ENCODE measurements at regions not wholly inside any gene's neighbourhood (a gene's known extent, or its start where the extent isn't known, plus 50 kb on each side); places are given as distances from the start of the nearest gene placed in this dataset.

DNA sequence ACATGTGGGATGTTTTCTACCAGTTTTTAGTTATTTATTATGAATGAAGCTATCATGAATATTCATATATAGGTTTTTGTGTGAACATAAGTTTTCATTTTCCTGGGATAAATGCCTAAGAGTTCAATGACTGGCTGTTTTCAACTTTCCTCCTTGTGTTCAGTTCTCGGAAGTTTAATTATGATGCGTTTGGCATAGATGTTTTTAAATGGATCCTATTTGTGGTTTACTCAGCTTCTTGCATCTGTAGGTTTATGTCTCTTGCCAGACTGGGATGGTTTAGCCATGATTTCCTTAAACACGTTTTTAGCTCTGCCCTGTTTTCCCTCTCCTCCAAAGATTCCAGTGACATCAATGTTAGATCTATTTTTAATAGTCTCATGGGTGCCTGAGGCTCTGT lies 411.1 kb upstream of the CDH4 start:
- no peak overlapping the region for H2BK15ac ChIP-seq (ENCODE audit: low read length)
- H2AFZ ChIP-seq (ENCODE audit: low read length): no peak overlapping the region
- no peak for DNase-seq (ENCODE audit: low spot score)
- no peak overlapping the region for H3K27ac ChIP-seq (replicated peaks; ENCODE audit: low read length)
- no peaks in the 10 kb centered on the region for H3K79me1 ChIP-seq (ENCODE audit: low read depth, low read length)
- H3K14ac ChIP-seq (ENCODE audit: low read length): no peak overlapping the region
- H3K4me1 ChIP-seq (ENCODE audit: control insufficient read depth in 2 of 2, insufficient read depth in 1 of 2, low read depth in 1 of 2, low read length in 2 of 2): no peaks in the 10 kb centered on the region
- no peaks in the 10 kb centered on the region for H3K36me3 ChIP-seq (replicated peaks in 1 of 2; ENCODE audit: control insufficient read depth in 2 of 2, insufficient read depth in 2 of 2, low read length in 2 of 2)
- H3K9ac ChIP-seq (ENCODE audit: low read depth, low read length, poor library complexity): no peak overlapping the region
- no peak overlapping the region for H3K4me2 ChIP-seq (ENCODE audit: insufficient read depth, low read length, poor library complexity, severe bottlenecking)
- no peak overlapping the region for H2AK5ac ChIP-seq (ENCODE audit: low read depth, low read length)
- no peak overlapping the region for H2BK5ac ChIP-seq (ENCODE audit: low read length)
- no peak overlapping the region for H4K91ac ChIP-seq (ENCODE audit: low read depth, low read length, poor library complexity)
- H4K8ac ChIP-seq (ENCODE audit: low read depth, low read length): no peak overlapping the region
- no peak overlapping the region for H3K4me3 ChIP-seq (ENCODE audit: low read length in 2 of 2)
- H3K4ac ChIP-seq (ENCODE audit: low read length): no peak overlapping the region
- H2BK12ac ChIP-seq (ENCODE audit: low read length): no peak overlapping the region
- no peak overlapping the region for H2BK120ac ChIP-seq (ENCODE audit: low read depth, low read length)
- no CpG with 5 or more reads among the region's 3 CpGs for WGBS, 2 donors (ENCODE audit: extremely low coverage in 2 of 2, insufficient read length in 2 of 2, insufficient replicate concordance in 1 of 2)
- no peak overlapping the region for H3K18ac ChIP-seq (ENCODE audit: low read length)
- no peak overlapping the region for H3K23ac ChIP-seq (ENCODE audit: low read depth, low read length, poor library complexity)
- no peaks in the 10 kb centered on the region for H3K9me3 ChIP-seq (replicated peaks in 1 of 2; ENCODE audit: control insufficient read depth in 2 of 2, insufficient read depth in 1 of 2, low read depth in 1 of 2, low read length in 2 of 2)
- H3K27me3 ChIP-seq (ENCODE audit: control insufficient read depth in 3 of 3, insufficient read depth in 3 of 3, low read depth in 1 of 3, low read length in 3 of 3): no peaks in the 10 kb centered on the region

DNA sequence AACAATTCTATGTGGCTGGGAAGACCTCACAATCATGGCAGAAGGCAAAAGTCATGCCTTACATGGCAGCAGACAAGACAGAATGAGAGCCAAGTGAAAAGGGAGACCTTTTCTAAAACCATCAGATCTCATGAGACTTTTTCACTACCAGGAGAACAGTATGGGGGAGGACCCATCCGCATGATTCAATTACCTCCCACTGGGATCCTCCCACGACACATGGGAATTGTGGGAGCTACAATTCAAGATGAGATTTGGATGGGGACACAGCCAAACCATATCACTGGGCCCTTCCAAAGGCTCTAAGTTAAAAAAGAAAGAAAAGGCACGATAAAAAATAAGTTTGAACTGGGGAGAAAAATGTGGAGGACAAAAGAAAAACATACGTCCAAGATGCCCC lies 406.9 kb upstream of the CDH4 start:
- Histone ChIP-seq H2BK12ac (ENCODE audit: low read length) (no peak overlapping the region), H3K79me1 (ENCODE audit: low read depth, low read length) (no peaks in the 10 kb centered on the region), H3K4me3 (ENCODE audit: low read length in 2 of 2) (no peak overlapping the region), H2AK5ac (ENCODE audit: low read depth, low read length) (no peak overlapping the region), H3K14ac (ENCODE audit: low read length) (no peak overlapping the region), H3K4me2 (ENCODE audit: insufficient read depth, low read length, poor library complexity, severe bottlenecking) (no peak overlapping the region), H3K27ac (replicated peaks; ENCODE audit: low read length) (no peak overlapping the region), H2BK5ac (ENCODE audit: low read length) (no peak overlapping the region), H2BK120ac (ENCODE audit: low read depth, low read length) (no peak overlapping the region), H4K8ac (ENCODE audit: low read depth, low read length) (no peak overlapping the region), H3K23ac (ENCODE audit: low read depth, low read length, poor library complexity) (no peak overlapping the region), H3K9ac (ENCODE audit: low read depth, low read length, poor library complexity) (no peak overlapping the region), H2BK15ac (ENCODE audit: low read length) (no peak overlapping the region), H3K4ac (ENCODE audit: low read length) (no peak overlapping the region), H3K4me1 (ENCODE audit: control insufficient read depth in 2 of 2, insufficient read depth in 1 of 2, low read depth in 1 of 2, low read length in 2 of 2) (no peaks in the 10 kb centered on the region), H3K36me3 (replicated peaks in 1 of 2; ENCODE audit: control insufficient read depth in 2 of 2, insufficient read depth in 2 of 2, low read length in 2 of 2) (no peaks in the 10 kb centered on the region), H2AFZ (ENCODE audit: low read length) (no peak overlapping the region), H3K9me3 (replicated peaks in 1 of 2; ENCODE audit: control insufficient read depth in 2 of 2, insufficient read depth in 1 of 2, low read depth in 1 of 2, low read length in 2 of 2) (no peaks in the 10 kb centered on the region), H3K18ac (ENCODE audit: low read length) (no peak overlapping the region), H4K91ac (ENCODE audit: low read depth, low read length, poor library complexity) (no peak overlapping the region), H3K27me3 (ENCODE audit: control insufficient read depth in 3 of 3, insufficient read depth in 3 of 3, low read depth in 1 of 3, low read length in 3 of 3) (no peaks in the 10 kb centered on the region)
- no CpG with 5 or more reads among the region's 4 CpGs for WGBS, 2 donors (ENCODE audit: extremely low coverage in 2 of 2, insufficient read length in 2 of 2, insufficient replicate concordance in 1 of 2)
- no peak for DNase-seq (ENCODE audit: low spot score)

DNA sequence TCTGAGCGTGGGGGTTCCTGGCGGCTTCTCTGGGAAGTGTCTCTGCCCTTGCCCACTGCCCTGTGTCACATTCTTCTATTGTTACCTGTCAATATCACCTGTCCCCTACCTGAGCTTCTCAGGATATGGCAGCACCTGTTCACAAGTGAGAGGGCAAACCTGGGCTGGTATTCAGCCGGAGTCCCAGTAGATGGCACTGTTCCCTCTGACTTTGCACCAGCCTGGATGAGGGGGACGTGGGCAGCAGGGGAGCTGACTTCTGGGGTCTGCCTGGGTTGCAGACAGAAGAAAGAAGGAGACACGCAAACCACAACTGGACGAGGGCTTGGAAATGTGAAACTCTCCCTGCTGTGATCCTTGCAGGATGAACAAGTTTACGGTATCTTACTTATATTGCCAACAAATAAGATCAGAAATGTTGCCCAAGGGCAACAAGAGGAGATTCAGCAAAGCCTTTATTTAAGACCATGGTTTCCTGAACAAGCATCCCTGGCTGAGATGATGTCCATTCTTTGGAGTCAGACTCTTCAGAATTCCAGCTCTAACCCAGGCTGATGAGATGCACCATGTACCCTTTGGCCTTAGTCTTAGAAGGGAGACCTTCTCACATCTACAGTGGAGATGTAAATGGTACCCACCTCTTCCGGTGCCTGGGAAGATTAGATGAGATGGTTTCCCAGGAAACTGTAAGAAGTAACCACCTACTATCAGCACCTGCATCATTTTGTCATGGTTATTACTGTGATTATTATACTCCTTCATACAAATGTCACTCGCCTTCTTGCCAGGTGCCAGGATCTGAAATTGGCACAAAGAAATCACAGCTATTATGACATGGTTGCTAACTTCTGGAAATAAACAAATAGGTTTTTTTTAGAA lies 400.0 kb upstream of the CDH4 start:
- no peak overlapping the region for H4K91ac ChIP-seq (ENCODE audit: low read depth, low read length, poor library complexity)
- no peak overlapping the region for H2BK12ac ChIP-seq (ENCODE audit: low read length)
- H3K27ac ChIP-seq (replicated peaks; ENCODE audit: low read length): no peak overlapping the region
- no peak overlapping the region for H2AK5ac ChIP-seq (ENCODE audit: low read depth, low read length)
- no peaks in the 10 kb centered on the region for H3K36me3 ChIP-seq (replicated peaks in 1 of 2; ENCODE audit: control insufficient read depth in 2 of 2, insufficient read depth in 2 of 2, low read length in 2 of 2)
- H3K23ac ChIP-seq (ENCODE audit: low read depth, low read length, poor library complexity): no peak overlapping the region
- H3K18ac ChIP-seq (ENCODE audit: low read length): no peak overlapping the region
- H3K9me3 ChIP-seq (replicated peaks in 1 of 2; ENCODE audit: control insufficient read depth in 2 of 2, insufficient read depth in 1 of 2, low read depth in 1 of 2, low read length in 2 of 2): peaks cover 0 to 2% of the 10 kb centered on the region in 2 donors
- H2BK120ac ChIP-seq (ENCODE audit: low read depth, low read length): no peak overlapping the region
- H3K27me3 ChIP-seq (ENCODE audit: control insufficient read depth in 3 of 3, insufficient read depth in 3 of 3, low read depth in 1 of 3, low read length in 3 of 3): no peaks in the 10 kb centered on the region
- H2BK5ac ChIP-seq (ENCODE audit: low read length): no peak overlapping the region
- H3K4me1 ChIP-seq (ENCODE audit: control insufficient read depth in 2 of 2, insufficient read depth in 1 of 2, low read depth in 1 of 2, low read length in 2 of 2): no peaks in the 10 kb centered on the region
- H4K8ac ChIP-seq (ENCODE audit: low read depth, low read length): no peak overlapping the region
- no peak overlapping the region for H2BK15ac ChIP-seq (ENCODE audit: low read length)
- H3K9ac ChIP-seq (ENCODE audit: low read depth, low read length, poor library complexity): no peak overlapping the region
- no peak overlapping the region for H3K4me3 ChIP-seq (ENCODE audit: low read length in 2 of 2)
- H2AFZ ChIP-seq (ENCODE audit: low read length): no peak overlapping the region
- H3K4ac ChIP-seq (ENCODE audit: low read length): no peak overlapping the region
- no peak overlapping the region for H3K14ac ChIP-seq (ENCODE audit: low read length)
- H3K79me1 ChIP-seq (ENCODE audit: low read depth, low read length): no peaks in the 10 kb centered on the region
- H3K4me2 ChIP-seq (ENCODE audit: insufficient read depth, low read length, poor library complexity, severe bottlenecking): no peak overlapping the region
- WGBS, 2 donors (ENCODE audit: extremely low coverage in 2 of 2, insufficient read length in 2 of 2, insufficient replicate concordance in 1 of 2): no CpG with 5 or more reads among the region's 9 CpGs
- peak; percentile 17 for DNase-seq (ENCODE audit: low spot score)

DNA sequence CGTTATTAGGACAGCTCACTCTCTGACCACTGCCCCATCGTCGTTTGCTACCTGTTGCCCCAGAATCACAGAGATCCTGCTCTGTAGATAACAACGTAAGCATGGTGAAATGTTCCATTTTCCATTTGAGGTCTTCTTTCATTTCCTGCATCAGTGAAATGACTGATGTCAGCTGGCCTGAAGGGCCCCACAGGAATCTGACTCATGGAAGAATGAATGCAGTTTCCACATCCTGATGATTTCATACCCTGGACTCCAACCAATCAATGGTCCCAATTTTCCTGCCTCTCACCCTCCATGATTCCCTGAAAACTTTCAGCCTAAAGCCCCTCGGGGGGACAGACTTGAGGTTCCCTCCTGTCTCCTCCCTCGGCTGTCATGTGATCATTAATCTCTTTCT lies 394.4 kb upstream of the CDH4 start:
- Histone ChIP-seq H3K4ac (ENCODE audit: low read length) (no peak overlapping the region), H3K36me3 (replicated peaks in 1 of 2; ENCODE audit: control insufficient read depth in 2 of 2, insufficient read depth in 2 of 2, low read length in 2 of 2) (no peaks in the 10 kb centered on the region)

More for the DNA sequence above, 394.4 kb upstream of the CDH4 start:
- no peak overlapping the region for H3K23ac ChIP-seq (ENCODE audit: low read depth, low read length, poor library complexity)
- no peak overlapping the region for H2AK5ac ChIP-seq (ENCODE audit: low read depth, low read length)
- no peak overlapping the region for H2BK5ac ChIP-seq (ENCODE audit: low read length)
- DNase-seq (ENCODE audit: low spot score): no peak
- H3K27me3 ChIP-seq (ENCODE audit: control insufficient read depth in 3 of 3, insufficient read depth in 3 of 3, low read depth in 1 of 3, low read length in 3 of 3): no peaks in the 10 kb centered on the region
- no peaks in the 10 kb centered on the region for H3K79me1 ChIP-seq (ENCODE audit: low read depth, low read length)
- H3K9ac ChIP-seq (ENCODE audit: low read depth, low read length, poor library complexity): no peak overlapping the region
- H2BK15ac ChIP-seq (ENCODE audit: low read length): no peak overlapping the region
- no peak overlapping the region for H3K14ac ChIP-seq (ENCODE audit: low read length)
- H3K4me2 ChIP-seq (ENCODE audit: insufficient read depth, low read length, poor library complexity, severe bottlenecking): no peak overlapping the region
- no peak overlapping the region for H3K4me3 ChIP-seq (ENCODE audit: low read length in 2 of 2)
- no peak overlapping the region for H3K27ac ChIP-seq (replicated peaks; ENCODE audit: low read length)
- no peak overlapping the region for H4K91ac ChIP-seq (ENCODE audit: low read depth, low read length, poor library complexity)
- WGBS, 2 donors (ENCODE audit: extremely low coverage in 2 of 2, insufficient read length in 2 of 2, insufficient replicate concordance in 1 of 2): no CpG with 5 or more reads among the region's 6 CpGs
- H3K9me3 ChIP-seq (replicated peaks in 1 of 2; ENCODE audit: control insufficient read depth in 2 of 2, insufficient read depth in 1 of 2, low read depth in 1 of 2, low read length in 2 of 2): peaks cover 0 to 2% of the 10 kb centered on the region in 2 donors
- no peak overlapping the region for H2BK120ac ChIP-seq (ENCODE audit: low read depth, low read length)
- H3K18ac ChIP-seq (ENCODE audit: low read length): no peak overlapping the region
- H4K8ac ChIP-seq (ENCODE audit: low read depth, low read length): no peak overlapping the region
- no peak overlapping the region for H2AFZ ChIP-seq (ENCODE audit: low read length)
- no peaks in the 10 kb centered on the region for H3K4me1 ChIP-seq (ENCODE audit: control insufficient read depth in 2 of 2, insufficient read depth in 1 of 2, low read depth in 1 of 2, low read length in 2 of 2)
- H2BK12ac ChIP-seq (ENCODE audit: low read length): no peak overlapping the region

All from neuronal stem cell (in vitro differentiated cells).